Ectodermal cell (in vitro differentiated cells): ENCODE measurements at regions not wholly inside any gene's neighbourhood (a gene's known extent, or its start where the extent isn't known, plus 50 kb on each side); places are given as distances from the start of the nearest gene placed in this dataset.

Experiments used
- H3K27ac ChIP-seq: 2 replicates; pipeline ENCODE4 v1.7.0; 2013; ENCODE audit warnings: mild to moderate bottlenecking, low read depth, low read length; ENCODE audit not compliant: insufficient read depth, poor library complexity, severe bottlenecking
- H3K27me3 ChIP-seq: 2 replicates; pipeline ENCODE4 v1.7.0; 2013; ENCODE audit warnings: mild to moderate bottlenecking, low read length; ENCODE audit not compliant: insufficient read depth, control insufficient read depth, poor library complexity, severe bottlenecking
- H3K36me3 ChIP-seq: one replicate; pipeline ENCODE4 v1.7.0; 2013; ENCODE audit warnings: low read length; ENCODE audit not compliant: control insufficient read depth, insufficient read depth
- H3K4me1 ChIP-seq: one replicate; pipeline ENCODE4 v1.7.0; 2013; ENCODE audit warnings: low read length; ENCODE audit not compliant: control insufficient read depth, insufficient read depth
- H3K4me3 ChIP-seq: 2 replicates; pipeline ENCODE4 v1.7.0; 2013; ENCODE audit warnings: low read depth, low read length, control low read depth; ENCODE audit not compliant: insufficient read depth
- H3K9me3 ChIP-seq: 2 replicates; pipeline ENCODE4 v1.7.0; 2013; ENCODE audit warnings: mild to moderate bottlenecking, low read length, moderate library complexity; ENCODE audit not compliant: control insufficient read depth
- WGBS, 2 experiments: methylation state at CpG; one replicate each; pipeline ENCODE4 v1.1.7; 2013; ENCODE audit warnings: missing lambda C conversion rate in 2 of 2; 5-methylcytosine and 5-hydroxymethylcytosine counted together

- H3K36me3 ChIP-seq, result no peaks in the 10 kb centered on the region
- no peaks in the 10 kb centered on the region for H3K27me3 ChIP-seq
- H3K4me3 ChIP-seq, result no peak overlapping the region
- peaks cover 3% of the 10 kb centered on the region for H3K4me1 ChIP-seq
- WGBS, 2 experiments, result 32% methylated on average over 3 of the region's 3 CpGs
- H3K9me3 ChIP-seq, result no peaks in the 10 kb centered on the region
- no peak overlapping the region for H3K27ac ChIP-seq
These were observed 529.9 kb downstream of the XPNPEP1 start for GRCh38 chr10:109393425-109393824.

GRCh38 chr10:109386921-109387320 is 536.4 kb downstream of the XPNPEP1 start:
- no peak overlapping the region for H3K27ac ChIP-seq
- no peaks in the 10 kb centered on the region for H3K4me1 ChIP-seq
- H3K4me3 ChIP-seq, result no peak overlapping the region
- WGBS, 2 experiments, result 62 to 68% methylated on average over 3 of the region's 3 CpGs
- no peaks in the 10 kb centered on the region for H3K36me3 ChIP-seq
- no peaks in the 10 kb centered on the region for H3K9me3 ChIP-seq
- H3K27me3 ChIP-seq, result no peaks in the 10 kb centered on the region

GRCh38 chr10:109386101-109386500 is 537.2 kb downstream of the XPNPEP1 start:
- 70 to 93% methylated on average over 1 of the region's 1 CpG for WGBS, 2 experiments
- Histone ChIP-seq H3K4me1 (no peaks in the 10 kb centered on the region), H3K4me3 (no peak overlapping the region), H3K27ac (no peak overlapping the region), H3K27me3 (no peaks in the 10 kb centered on the region), H3K9me3 (no peaks in the 10 kb centered on the region), H3K36me3 (no peaks in the 10 kb centered on the region)

- Histone ChIP-seq H3K9me3 (no peaks in the 10 kb centered on the region), H3K27me3 (no peaks in the 10 kb centered on the region), H3K4me1 (no peaks in the 10 kb centered on the region), H3K36me3 (no peaks in the 10 kb centered on the region), H3K27ac (no peak overlapping the region), H3K4me3 (no peak overlapping the region)
- 77 to 91% methylated on average over 2 of the region's 2 CpGs for WGBS, 2 experiments
These were observed 544.1 kb downstream of the XPNPEP1 start for GRCh38 chr10:109379186-109379585.

GRCh38 chr10:109374215-109374614 is 549.1 kb downstream of the XPNPEP1 start:
- Histone ChIP-seq H3K27me3 (no peaks in the 10 kb centered on the region), H3K27ac (no peak overlapping the region), H3K4me1 (no peaks in the 10 kb centered on the region), H3K36me3 (no peaks in the 10 kb centered on the region), H3K4me3 (no peak overlapping the region), H3K9me3 (no peaks in the 10 kb centered on the region)
- 78 to 89% methylated on average over 1 of the region's 1 CpG for WGBS, 2 experiments

- Histone ChIP-seq H3K27ac (no peak overlapping the region), H3K36me3 (no peaks in the 10 kb centered on the region), H3K27me3 (no peaks in the 10 kb centered on the region), H3K4me3 (no peak overlapping the region), H3K9me3 (no peaks in the 10 kb centered on the region), H3K4me1 (no peaks in the 10 kb centered on the region)
- 73 to 78% methylated on average over 3 of the region's 4 CpGs for WGBS, 2 experiments
These were observed 564.0 kb downstream of the XPNPEP1 start for GRCh38 chr10:109359316-109359715.

GRCh38 chr10:109358325-109358724 is 565.0 kb downstream of the XPNPEP1 start:
- H3K4me3 ChIP-seq, result no peak overlapping the region
- 76 to 87% methylated on average over 1 of the region's 1 CpG for WGBS, 2 experiments
- no peak overlapping the region for H3K27ac ChIP-seq
- no peaks in the 10 kb centered on the region for H3K9me3 ChIP-seq
- H3K4me1 ChIP-seq, result no peaks in the 10 kb centered on the region
- H3K36me3 ChIP-seq, result no peaks in the 10 kb centered on the region
- H3K27me3 ChIP-seq, result no peaks in the 10 kb centered on the region

GRCh38 chr10:109348324-109348723 is 575.0 kb downstream of the XPNPEP1 start:
- H3K27ac ChIP-seq, result no peak overlapping the region
- H3K36me3 ChIP-seq, result no peaks in the 10 kb centered on the region
- H3K4me3 ChIP-seq, result no peak overlapping the region
- H3K4me1 ChIP-seq, result no peaks in the 10 kb centered on the region
- H3K27me3 ChIP-seq, result no peaks in the 10 kb centered on the region
- no peaks in the 10 kb centered on the region for H3K9me3 ChIP-seq

GRCh38 chr10:109343293-109343692 is 580.0 kb downstream of the XPNPEP1 start:
- Histone ChIP-seq H3K4me1 (no peaks in the 10 kb centered on the region), H3K27me3 (no peaks in the 10 kb centered on the region), H3K27ac (no peak overlapping the region), H3K36me3 (no peaks in the 10 kb centered on the region), H3K4me3 (no peak overlapping the region), H3K9me3 (peaks cover 2% of the 10 kb centered on the region)
- WGBS, 2 experiments, result 75 to 86% methylated on average over 1 of the region's 1 CpG

GRCh38 chr10:109341986-109342385 is 581.3 kb downstream of the XPNPEP1 start:
- Histone ChIP-seq H3K9me3 (peaks cover 2% of the 10 kb centered on the region), H3K27ac (no peak overlapping the region), H3K4me3 (no peak overlapping the region), H3K27me3 (no peaks in the 10 kb centered on the region), H3K36me3 (no peaks in the 10 kb centered on the region), H3K4me1 (no peaks in the 10 kb centered on the region)

- 79 to 81% methylated on average over 3 of the region's 3 CpGs for WGBS, 2 experiments
These were observed 595.3 kb downstream of the XPNPEP1 start for GRCh38 chr10:109328001-109328400.

More at GRCh38 chr10:109328001-109328400, 595.3 kb downstream of the XPNPEP1 start:
- Histone ChIP-seq H3K4me3 (no peak overlapping the region), H3K36me3 (no peaks in the 10 kb centered on the region), H3K27ac (no peak overlapping the region), H3K27me3 (no peaks in the 10 kb centered on the region), H3K4me1 (no peaks in the 10 kb centered on the region), H3K9me3 (no peaks in the 10 kb centered on the region)
